Ishikawa (cell line): ENCODE measurements at regions not wholly inside any gene's neighbourhood (a gene's known extent, or its start where the extent isn't known, plus 50 kb on each side); places are given as distances from the start of the nearest gene placed in this dataset.

ENCODE experiments used
- CEBPB ChIP-seq: IDR thresholded peaks from 2 replicates; pipeline ENCODE4 v1.6.1; 2012
- CREB1 ChIP-seq: IDR thresholded peaks from 2 replicates; pipeline ENCODE4 v1.6.1; 2012; ENCODE audit warnings: low read depth
- EGR1 ChIP-seq: IDR thresholded peaks from 2 replicates; pipeline ENCODE4 v1.6.1; 2012
- EP300 ChIP-seq: IDR thresholded peaks from 2 replicates; pipeline ENCODE4 v1.6.1; 2012; ENCODE audit warnings: borderline replicate concordance
- FOXM1 ChIP-seq: IDR thresholded peaks from 2 replicates; pipeline ENCODE4 v1.6.1; 2012; ENCODE audit warnings: low read depth, borderline replicate concordance
- NFIC ChIP-seq: IDR thresholded peaks from 2 replicates; pipeline ENCODE4 v1.6.1; 2012
- RAD21 ChIP-seq: IDR thresholded peaks from 2 replicates; pipeline ENCODE4 v1.6.1; 2012; ENCODE audit warnings: low read depth
- TAF1 ChIP-seq: IDR thresholded peaks from 2 replicates; pipeline ENCODE4 v1.6.1; 2012; ENCODE audit warnings: low read depth, mild to moderate bottlenecking
- TCF12 ChIP-seq: IDR thresholded peaks from 2 replicates; pipeline ENCODE4 v1.6.1; 2012; ENCODE audit warnings: low read depth
- TEAD4 ChIP-seq: IDR thresholded peaks from 2 replicates; pipeline ENCODE4 v1.6.1; 2012
- YY1 ChIP-seq: IDR thresholded peaks from 2 replicates; pipeline ENCODE4 v1.6.1; 2012; ENCODE audit warnings: low read depth
- ZBTB7A ChIP-seq: IDR thresholded peaks from 2 replicates; pipeline ENCODE4 v1.6.1; 2012; ENCODE audit warnings: low read depth
- TF ChIP-seq, protein P1 (sequence below): IDR thresholded peaks from 2 replicates; pipeline ENCODE4 v1.6.1; 2012; ENCODE audit warnings: low read depth, mild to moderate bottlenecking
- TF ChIP-seq, protein P2 (sequence below): IDR thresholded peaks from 2 replicates; pipeline ENCODE4 v1.6.1; 2012
- TF ChIP-seq, protein P3 (sequence below): IDR thresholded peaks from 2 replicates; pipeline ENCODE4 v1.6.1; 2012

DNA sequence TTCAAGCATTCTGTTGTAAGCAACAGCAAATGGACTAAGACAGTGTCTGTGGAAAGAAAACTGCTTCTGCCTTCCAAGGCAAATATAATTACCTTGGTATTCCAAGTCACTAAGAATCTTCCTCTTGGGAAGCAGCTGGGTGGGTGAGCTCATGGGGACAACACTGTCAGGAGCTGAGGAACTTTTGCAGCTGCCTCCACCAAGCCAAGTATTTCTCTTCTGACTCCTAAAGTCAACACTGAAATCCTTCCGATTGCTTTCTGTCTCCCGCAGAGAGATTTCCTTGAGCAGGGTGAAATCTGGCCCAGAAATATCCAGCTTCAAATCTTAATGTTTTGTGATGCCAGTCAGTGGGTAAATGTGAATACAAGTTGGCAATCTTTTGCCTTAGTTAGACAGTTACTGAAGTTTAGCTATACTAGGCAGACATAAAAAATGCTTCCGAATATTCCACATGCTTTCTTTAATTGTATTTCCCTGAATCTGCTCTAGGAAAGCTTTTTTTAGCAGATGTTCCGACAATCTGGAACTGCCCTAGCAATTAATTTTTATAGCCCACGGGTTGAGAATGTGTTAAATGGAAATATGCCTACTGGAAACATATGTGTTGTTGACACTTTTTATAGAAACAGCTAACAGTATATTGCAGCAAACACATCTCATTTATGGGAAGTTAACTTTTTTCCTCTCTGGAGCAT is 369.9 kb upstream of the DAB2 start:
- TF ChIP-seq, protein P1, sequence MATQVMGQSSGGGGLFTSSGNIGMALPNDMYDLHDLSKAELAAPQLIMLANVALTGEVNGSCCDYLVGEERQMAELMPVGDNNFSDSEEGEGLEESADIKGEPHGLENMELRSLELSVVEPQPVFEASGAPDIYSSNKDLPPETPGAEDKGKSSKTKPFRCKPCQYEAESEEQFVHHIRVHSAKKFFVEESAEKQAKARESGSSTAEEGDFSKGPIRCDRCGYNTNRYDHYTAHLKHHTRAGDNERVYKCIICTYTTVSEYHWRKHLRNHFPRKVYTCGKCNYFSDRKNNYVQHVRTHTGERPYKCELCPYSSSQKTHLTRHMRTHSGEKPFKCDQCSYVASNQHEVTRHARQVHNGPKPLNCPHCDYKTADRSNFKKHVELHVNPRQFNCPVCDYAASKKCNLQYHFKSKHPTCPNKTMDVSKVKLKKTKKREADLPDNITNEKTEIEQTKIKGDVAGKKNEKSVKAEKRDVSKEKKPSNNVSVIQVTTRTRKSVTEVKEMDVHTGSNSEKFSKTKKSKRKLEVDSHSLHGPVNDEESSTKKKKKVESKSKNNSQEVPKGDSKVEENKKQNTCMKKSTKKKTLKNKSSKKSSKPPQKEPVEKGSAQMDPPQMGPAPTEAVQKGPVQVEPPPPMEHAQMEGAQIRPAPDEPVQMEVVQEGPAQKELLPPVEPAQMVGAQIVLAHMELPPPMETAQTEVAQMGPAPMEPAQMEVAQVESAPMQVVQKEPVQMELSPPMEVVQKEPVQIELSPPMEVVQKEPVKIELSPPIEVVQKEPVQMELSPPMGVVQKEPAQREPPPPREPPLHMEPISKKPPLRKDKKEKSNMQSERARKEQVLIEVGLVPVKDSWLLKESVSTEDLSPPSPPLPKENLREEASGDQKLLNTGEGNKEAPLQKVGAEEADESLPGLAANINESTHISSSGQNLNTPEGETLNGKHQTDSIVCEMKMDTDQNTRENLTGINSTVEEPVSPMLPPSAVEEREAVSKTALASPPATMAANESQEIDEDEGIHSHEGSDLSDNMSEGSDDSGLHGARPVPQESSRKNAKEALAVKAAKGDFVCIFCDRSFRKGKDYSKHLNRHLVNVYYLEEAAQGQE: no peak
- TF ChIP-seq RAD21: no peak
- no peak for TF ChIP-seq EP300
- no peak for TF ChIP-seq TEAD4
- no peak for TF ChIP-seq TAF1

DNA sequence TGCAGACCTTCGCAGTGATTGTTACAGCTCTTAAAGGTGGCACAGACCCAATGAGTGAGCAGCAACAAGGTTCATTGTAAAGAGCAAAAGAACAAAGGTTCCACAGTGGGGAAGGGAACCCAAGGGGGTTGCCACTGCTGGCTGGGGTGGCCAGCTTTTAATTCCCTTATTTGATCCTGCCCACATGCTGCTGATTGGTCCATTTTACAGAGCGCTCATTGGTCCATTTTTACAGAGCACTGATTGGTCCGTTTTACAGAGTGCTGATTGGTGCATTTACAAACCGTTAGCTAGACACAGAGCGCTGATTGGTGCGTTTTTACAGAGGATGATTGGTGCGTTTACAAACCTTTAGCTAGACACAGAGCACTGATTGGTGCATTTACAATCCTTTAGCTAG is 360.6 kb upstream of the DAB2 start:
- TF ChIP-seq EP300: no peak

DNA sequence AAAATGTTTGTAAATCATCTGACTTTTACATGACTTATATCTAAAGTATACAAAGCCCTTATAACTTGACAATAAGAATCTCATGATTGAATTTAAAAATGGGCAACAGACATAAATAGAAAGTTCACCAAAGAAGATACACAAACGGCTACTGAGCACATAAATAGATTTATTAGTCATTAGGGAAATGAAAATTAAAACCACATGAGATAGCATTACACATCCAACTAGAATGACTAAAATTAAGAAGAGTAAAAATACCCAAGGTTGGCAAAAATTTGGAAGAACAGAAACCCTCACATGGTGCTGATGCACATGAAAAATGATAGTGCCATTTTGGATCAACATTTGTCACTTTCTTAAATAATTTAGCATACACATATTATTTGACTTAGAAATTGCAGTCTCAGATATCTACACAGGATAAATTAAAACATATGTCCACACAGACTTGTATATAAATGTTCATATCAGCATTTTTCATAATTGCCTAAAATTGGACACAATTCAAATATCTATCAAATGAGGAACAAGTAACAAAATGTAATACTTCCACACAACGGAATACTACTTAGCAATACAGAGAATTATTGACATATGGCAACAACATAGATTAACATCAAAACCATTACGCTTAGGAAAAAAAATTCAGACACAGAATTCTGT is 359.1 kb upstream of the DAB2 start:
- TF ChIP-seq, protein P1: no peak

DNA sequence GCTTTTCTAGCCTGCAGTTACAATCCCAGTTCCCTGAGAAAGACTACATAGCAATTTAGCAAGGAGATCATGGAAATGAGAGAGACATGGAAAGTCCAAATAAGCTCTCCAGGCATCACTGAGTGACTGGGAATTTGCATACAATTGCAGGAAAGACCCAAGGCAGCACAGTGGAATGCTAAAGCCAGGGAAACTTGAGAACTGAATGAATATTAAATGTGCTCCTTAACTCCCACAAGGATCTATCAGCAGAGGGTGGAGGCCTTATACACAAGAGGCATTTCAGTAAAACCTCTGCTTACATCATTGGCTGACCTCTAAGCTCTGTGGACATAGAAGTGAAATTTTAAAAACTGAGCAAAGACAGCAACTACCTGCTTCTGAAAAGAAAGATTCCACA is 355.6 kb upstream of the DAB2 start:
- TF ChIP-seq TAF1 (no peak), CREB1 (no peak), EP300 (no peak; the same call in 1 of the 2 replicates), TEAD4 (no peak), NFIC (no peak), FOXM1 (no peak), CEBPB (no peak), YY1 (no peak), ZBTB7A (no peak), TCF12 (no peak), EGR1 (no peak), RAD21 (no peak)
- TF ChIP-seq, protein P2, sequence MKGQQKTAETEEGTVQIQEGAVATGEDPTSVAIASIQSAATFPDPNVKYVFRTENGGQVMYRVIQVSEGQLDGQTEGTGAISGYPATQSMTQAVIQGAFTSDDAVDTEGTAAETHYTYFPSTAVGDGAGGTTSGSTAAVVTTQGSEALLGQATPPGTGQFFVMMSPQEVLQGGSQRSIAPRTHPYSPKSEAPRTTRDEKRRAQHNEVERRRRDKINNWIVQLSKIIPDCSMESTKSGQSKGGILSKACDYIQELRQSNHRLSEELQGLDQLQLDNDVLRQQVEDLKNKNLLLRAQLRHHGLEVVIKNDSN: no peak
- TF ChIP-seq, protein P3, sequence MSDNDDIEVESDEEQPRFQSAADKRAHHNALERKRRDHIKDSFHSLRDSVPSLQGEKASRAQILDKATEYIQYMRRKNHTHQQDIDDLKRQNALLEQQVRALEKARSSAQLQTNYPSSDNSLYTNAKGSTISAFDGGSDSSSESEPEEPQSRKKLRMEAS: no peak
- TF ChIP-seq, protein P1: no peak

DNA sequence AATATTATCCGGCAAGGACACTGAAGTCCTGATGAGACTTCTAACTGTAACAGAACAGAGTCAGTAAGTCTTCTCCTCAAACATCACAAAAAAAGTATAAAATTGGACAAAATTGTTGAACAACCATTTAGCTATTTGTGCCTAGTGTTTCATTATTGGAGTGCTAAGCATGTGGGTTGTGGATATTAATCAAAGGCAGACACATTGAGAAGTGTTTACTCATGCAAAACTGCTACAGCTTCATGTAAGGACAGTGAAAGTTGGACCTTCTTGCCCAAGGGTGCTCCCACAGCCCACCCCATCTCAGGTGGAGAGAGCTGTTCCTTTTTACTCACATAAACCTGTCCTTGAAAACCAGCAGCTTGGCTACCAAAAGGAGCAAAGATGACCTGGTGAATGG is 355.1 kb upstream of the DAB2 start:
- TF ChIP-seq TAF1 (no peak), TCF12 (no peak)
- TF ChIP-seq, protein P1: no peak
- TF ChIP-seq, protein P3: no peak
